Posterior vena cava (tissue), 2 donors: ENCODE measurements at regions not wholly inside any gene's neighbourhood (a gene's known extent, or its start where the extent isn't known, plus 50 kb on each side); places are given as distances from the start of the nearest gene placed in this dataset.

ENCODE experiments used
- DNase-seq: peaks from one replicate; pipeline ENCODE4 v3.0.0-alpha.2; 2020; ENCODE audit warnings: low spot score
- intact Hi-C, 2 donors: fragments of 100-400 bp; cut with DNase I; formaldehyde crosslinking; loops; one replicate each; pipeline versions ENCODE4 v1.14.1 to v1.14.2; 2022 to 2023
- donor health status: DM: yes; HTN: yes; CAD: no.
- donor health status: DM: yes; HTN: yes; CAD: no.

- intact Hi-C loops = no loop called here
- no peak for DNase-seq
Measured at GRCh38 chr2:150702791-150703190, 215.3 kb upstream of the RND3 start.

GRCh38 chr2:150700666-150701580 lies 213.5 kb upstream of the RND3 start:
- DNase-seq = no peak
- intact Hi-C loops = loop anchor here in 1 of 2 donors (1.0 kb wide), 1 partner anchor 40 kb away; no protein-coding TSS in a partner anchor

GRCh38 chr2:150699218-150699617 lies 211.8 kb upstream of the RND3 start:
- DNase-seq = no peak
- intact Hi-C loops = no loop called here

GRCh38 chr2:150698016-150698661 lies 210.7 kb upstream of the RND3 start:
- intact Hi-C loops = no loop called here
- DNase-seq = no peak

- no peak for DNase-seq
- intact Hi-C loops = no loop called here
Measured at GRCh38 chr2:150697596-150697995, 210.1 kb upstream of the RND3 start.

- DNase-seq = no peak
- intact Hi-C loops = no loop called here
Measured at GRCh38 chr2:150695451-150696135, 208.1 kb upstream of the RND3 start.

GRCh38 chr2:150693556-150693955 lies 206.1 kb upstream of the RND3 start:
- no peak for DNase-seq
- intact Hi-C loops = no loop called here

- intact Hi-C loops = no loop called here
- no peak for DNase-seq
Measured at GRCh38 chr2:150690870-150691269, 203.4 kb upstream of the RND3 start.

GRCh38 chr2:150690261-150690660 lies 202.8 kb upstream of the RND3 start:
- intact Hi-C loops = no loop called here
- no peak for DNase-seq

- intact Hi-C loops = no loop called here
Measured at GRCh38 chr2:150689590-150689989, 202.1 kb upstream of the RND3 start.

GRCh38 chr2:150688016-150688415 lies 200.5 kb upstream of the RND3 start:
- DNase-seq = no peak
- intact Hi-C loops = no loop called here

More at GRCh38 chr2:150689590-150689989, 202.1 kb upstream of the RND3 start:
- no peak for DNase-seq

- intact Hi-C loops = no loop called here
- no peak for DNase-seq
Measured at GRCh38 chr2:150686391-150686790, 198.9 kb upstream of the RND3 start.

GRCh38 chr2:150681120-150681804 lies 193.8 kb upstream of the RND3 start:
- intact Hi-C loops = no loop called here
- no peak for DNase-seq

GRCh38 chr2:150679456-150680120 lies 192.1 kb upstream of the RND3 start:
- intact Hi-C loops = no loop called here
- no peak for DNase-seq

- intact Hi-C loops = no loop called here
- DNase-seq = no peak
Measured at GRCh38 chr2:150677551-150677950, 190.1 kb upstream of the RND3 start.

GRCh38 chr2:150676747-150677383 lies 189.4 kb upstream of the RND3 start:
- intact Hi-C loops = no loop called here
- DNase-seq = no peak

- intact Hi-C loops = no loop called here
- no peak for DNase-seq
Measured at GRCh38 chr2:150675807-150676206, 188.3 kb upstream of the RND3 start.

GRCh38 chr2:150674283-150674682 lies 186.8 kb upstream of the RND3 start:
- intact Hi-C loops = no loop called here
- DNase-seq = no peak

- intact Hi-C loops = no loop called here
- DNase-seq = no peak
Measured at GRCh38 chr2:150672311-150672710, 184.8 kb upstream of the RND3 start.
